GM19324 (cell line): ENCODE measurements at regions not wholly inside any gene's neighbourhood (a gene's known extent, or its start where the extent isn't known, plus 50 kb on each side); places are given as distances from the start of the nearest gene placed in this dataset.

Experiments
- ATAC-seq: cut with Tn5 transposase; IDR thresholded peaks from one replicate; pipeline ENCODE4 v1.9.1; 2021; ENCODE audit warnings: mild to moderate bottlenecking, moderate library complexity; ENCODE audit not compliant: unreplicated experiment, low FRiP score

- ATAC-seq = no peak
Measured at GRCh38 chr7:17677408-17677807, 262.9 kb downstream of the SNX13 start.

DNA sequence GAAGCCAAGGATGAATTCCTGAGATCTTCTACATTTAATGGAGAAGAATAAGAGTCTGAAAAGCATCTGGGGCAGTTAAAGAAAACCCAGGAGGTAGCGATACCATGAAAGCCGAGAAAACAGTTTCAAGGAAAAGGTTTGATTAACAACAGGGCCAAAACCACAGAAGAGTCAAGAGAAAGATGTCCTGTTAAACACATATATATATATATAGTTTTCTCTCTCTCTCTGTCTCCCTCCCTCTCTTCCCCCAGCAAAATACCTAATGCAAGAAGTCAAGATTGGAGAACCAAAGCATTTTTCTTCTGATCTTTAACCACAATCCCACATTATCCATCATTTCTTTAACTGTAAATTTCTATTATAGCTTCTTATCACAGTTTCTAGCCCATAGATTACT, 261.4 kb downstream of the SNX13 start:
- no peak for ATAC-seq

- no peak for ATAC-seq
Measured at GRCh38 chr7:17679458-17679857, 260.8 kb downstream of the SNX13 start.

- ATAC-seq = no peak
Measured at GRCh38 chr7:17680026-17680425, 260.3 kb downstream of the SNX13 start.

GRCh38 chr7:17680943-17681351, 259.3 kb downstream of the SNX13 start:
- ATAC-seq = no peak

DNA sequence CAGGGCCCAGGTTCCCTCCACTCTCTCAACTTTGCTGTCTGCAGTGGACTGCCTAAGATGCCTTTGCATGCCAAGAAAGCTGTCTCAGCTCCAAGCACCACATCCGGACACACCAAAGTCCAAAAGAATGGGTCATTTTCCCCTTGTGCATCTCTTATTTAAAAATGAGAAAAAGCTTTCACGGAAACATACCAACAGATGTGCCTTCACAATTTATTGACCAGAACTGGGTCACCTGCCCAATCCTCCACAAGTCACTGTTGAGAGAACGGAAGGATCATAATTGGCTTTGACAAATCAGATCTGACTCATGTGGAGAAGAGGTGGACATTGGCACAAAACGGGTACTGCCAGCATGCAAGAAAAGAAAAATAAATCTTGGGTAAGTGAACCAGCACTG, 258.3 kb downstream of the SNX13 start:
- no peak for ATAC-seq

GRCh38 chr7:17682586-17682985, 257.7 kb downstream of the SNX13 start:
- no peak for ATAC-seq

- no peak for ATAC-seq
Measured at GRCh38 chr7:17685141-17685540, 255.2 kb downstream of the SNX13 start.

GRCh38 chr7:17687361-17687760, 252.9 kb downstream of the SNX13 start:
- ATAC-seq = no peak

- no peak for ATAC-seq
Measured at GRCh38 chr7:17689361-17689902, 250.9 kb downstream of the SNX13 start.

GRCh38 chr7:17690030-17690429, 250.3 kb downstream of the SNX13 start:
- ATAC-seq = no peak

DNA sequence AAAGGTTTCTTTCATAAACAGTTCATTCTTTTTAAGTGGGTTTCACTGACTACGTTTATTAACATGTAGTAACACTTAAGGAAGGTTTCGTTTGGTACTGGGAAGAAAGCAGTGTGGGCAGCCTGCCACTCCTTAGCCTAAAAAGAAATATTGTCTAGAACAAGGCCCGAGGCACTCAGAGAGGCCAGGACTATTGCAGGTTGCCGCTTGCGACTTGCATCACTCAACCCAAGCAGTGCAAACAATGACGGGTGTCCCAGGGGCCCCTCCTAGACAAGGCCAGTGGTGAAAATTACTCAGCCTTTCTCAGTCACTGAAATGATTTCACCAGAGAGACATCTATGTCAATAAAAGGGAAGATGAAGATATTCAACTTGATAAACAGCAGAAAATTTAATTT, 243.9 kb downstream of the SNX13 start:
- no peak for ATAC-seq

DNA sequence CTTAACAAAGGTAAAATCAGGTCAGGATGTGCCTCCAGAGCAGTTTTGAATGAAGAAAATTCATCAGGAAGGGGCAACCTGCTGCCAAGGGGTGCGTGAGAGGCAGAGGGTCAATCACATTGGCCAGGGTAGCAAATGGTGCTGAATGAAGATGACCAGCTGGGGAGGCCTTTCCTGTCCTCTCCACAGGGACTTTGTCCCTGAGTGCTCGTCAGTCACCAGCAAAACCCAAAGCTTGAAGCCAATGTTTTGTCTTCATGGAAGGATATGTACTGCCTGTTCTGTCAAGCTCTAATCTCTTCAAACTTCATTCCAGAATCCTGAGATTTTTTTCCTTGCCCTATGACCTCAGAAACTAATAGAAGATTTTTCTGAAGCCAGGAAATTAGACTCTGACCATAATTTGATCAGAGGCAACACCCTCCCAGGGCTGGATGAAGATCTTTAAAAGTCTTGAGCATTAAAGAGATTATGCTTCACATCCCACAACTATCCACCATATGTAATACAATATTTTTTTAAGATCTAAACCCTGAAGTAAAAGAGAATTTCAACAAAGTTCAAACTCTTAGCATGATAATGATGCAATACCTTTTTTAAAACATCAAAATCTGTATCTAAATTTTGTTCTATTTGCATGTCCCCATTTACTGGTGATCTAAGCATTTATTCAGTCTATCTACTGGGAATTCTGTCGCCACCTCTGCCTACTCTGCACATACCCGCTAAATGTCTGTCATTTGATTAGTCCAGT, 243.0 kb downstream of the SNX13 start:
- ATAC-seq = no peak

GRCh38 chr7:17699696-17700095, 240.6 kb downstream of the SNX13 start:
- no peak for ATAC-seq

DNA sequence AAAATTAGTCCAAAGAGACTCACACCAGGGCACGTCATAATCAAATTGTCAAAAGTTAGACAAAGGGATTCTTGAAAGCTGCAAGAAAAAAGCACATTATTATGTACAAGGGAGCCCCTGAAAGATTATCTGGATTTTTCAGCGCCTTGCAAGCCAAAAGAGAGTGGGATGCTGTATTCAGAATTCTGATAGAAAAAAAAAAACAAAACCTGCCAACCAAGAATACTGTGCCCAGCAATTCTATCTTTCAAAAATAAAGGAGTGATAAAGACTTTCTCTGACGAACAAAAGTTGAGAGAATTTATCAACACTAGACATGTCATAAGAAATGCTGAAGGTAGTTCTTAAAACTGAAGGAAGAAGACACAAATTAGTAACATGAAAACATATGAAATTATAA, 240.2 kb downstream of the SNX13 start:
- no peak for ATAC-seq

GRCh38 chr7:17706275-17706674, 234.0 kb downstream of the SNX13 start:
- ATAC-seq = no peak

GRCh38 chr7:17706734-17707133, 233.6 kb downstream of the SNX13 start:
- peak; percentile 63 for ATAC-seq

GRCh38 chr7:17709127-17709526, 231.2 kb downstream of the SNX13 start:
- no peak for ATAC-seq

DNA sequence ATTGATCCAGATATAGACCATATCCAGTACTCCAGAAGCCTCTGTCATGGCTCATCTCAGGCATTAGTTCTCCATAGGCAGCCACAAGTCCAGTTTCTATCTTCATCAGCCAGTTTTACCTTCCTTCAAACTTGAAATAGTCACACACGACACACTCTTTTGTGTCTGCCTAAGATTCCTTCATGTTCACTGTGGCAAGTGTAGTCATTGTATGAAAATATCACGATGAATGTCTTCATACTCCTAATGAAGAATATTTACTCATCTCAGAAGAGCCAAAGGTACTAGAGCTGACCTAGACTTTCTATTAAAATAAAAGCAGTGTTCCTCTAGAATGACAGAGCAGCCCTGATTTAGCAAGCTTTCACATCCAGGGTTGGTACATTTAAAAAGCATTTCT, 230.7 kb downstream of the SNX13 start:
- ATAC-seq = no peak

GRCh38 chr7:17710312-17710711, 230.0 kb downstream of the SNX13 start:
- no peak for ATAC-seq

DNA sequence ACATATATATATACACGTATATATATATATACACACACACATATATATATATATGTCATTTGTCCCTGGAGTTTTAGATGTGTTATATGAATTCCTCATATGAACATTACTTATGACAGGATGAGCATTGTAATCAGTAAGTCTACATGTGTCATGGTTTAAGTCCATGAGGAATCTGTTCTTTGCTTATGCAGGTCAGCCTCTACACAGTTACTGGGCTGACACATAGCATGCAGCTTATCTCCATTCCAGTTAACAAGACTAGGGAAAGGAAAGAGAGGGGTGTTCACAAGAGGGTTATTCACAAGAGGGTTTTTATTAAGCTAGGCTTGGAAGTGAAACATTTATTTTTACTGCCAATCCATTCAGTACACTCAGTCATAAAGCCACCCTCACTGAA, 226.7 kb downstream of the SNX13 start:
- ATAC-seq = no peak

GRCh38 chr7:17716816-17717215, 223.5 kb downstream of the SNX13 start:
- ATAC-seq = no peak
